Hypothalamus (tissue), 51 donors: ENCODE measurements at regions not wholly inside any gene's neighbourhood (a gene's known extent, or its start where the extent isn't known, plus 50 kb on each side); places are given as distances from the start of the nearest gene placed in this dataset.

Experiments
- DNase-seq, 51 donors: peaks; one replicate each; lab custom pipeline; 2025; lab: John Stamatoyannopoulos, UW

GRCh38 chr12:88802096-88802706 lies 221.9 kb upstream of the KITLG start:
- DNase-seq: no peak

GRCh38 chr12:88801227-88802095 lies 221.2 kb upstream of the KITLG start:
- DNase-seq: no peak

GRCh38 chr12:88793096-88793495 lies 212.8 kb upstream of the KITLG start:
- no peak for DNase-seq

GRCh38 chr12:88790231-88790630 lies 210.0 kb upstream of the KITLG start:
- DNase-seq: no peak

- no peak for DNase-seq
Measured at GRCh38 chr12:88784166-88784565, 203.9 kb upstream of the KITLG start.

- DNase-seq: no peak
Measured at GRCh38 chr12:88782351-88782750, 202.1 kb upstream of the KITLG start.

GRCh38 chr12:88781909-88782308 lies 201.6 kb upstream of the KITLG start:
- DNase-seq: no peak

- no peak for DNase-seq
Measured at GRCh38 chr12:88778064-88778463, 197.8 kb upstream of the KITLG start.

- DNase-seq: no peak
Measured at GRCh38 chr12:88775742-88776151, 195.5 kb upstream of the KITLG start.

- no peak for DNase-seq
Measured at GRCh38 chr12:88767699-88768098, 187.4 kb upstream of the KITLG start.

- no peak for DNase-seq
Measured at GRCh38 chr12:88764781-88765480, 184.7 kb upstream of the KITLG start.

GRCh38 chr12:88763536-88764100 lies 183.3 kb upstream of the KITLG start:
- DNase-seq: no peak

- DNase-seq: no peak
Measured at GRCh38 chr12:88758176-88758575, 177.9 kb upstream of the KITLG start.

- DNase-seq: no peak
Measured at GRCh38 chr12:88756917-88757316, 176.6 kb upstream of the KITLG start.

- no peak for DNase-seq
Measured at GRCh38 chr12:88756153-88756552, 175.9 kb upstream of the KITLG start.

- no peak for DNase-seq
Measured at GRCh38 chr12:88753707-88754106, 173.4 kb upstream of the KITLG start.

- DNase-seq: no peak
Measured at GRCh38 chr12:88753066-88753465, 172.8 kb upstream of the KITLG start.

GRCh38 chr12:88752183-88752582 lies 171.9 kb upstream of the KITLG start:
- DNase-seq: no peak

GRCh38 chr12:88750867-88751543 lies 170.7 kb upstream of the KITLG start:
- DNase-seq: no peak

- no peak for DNase-seq
Measured at GRCh38 chr12:88746386-88746785, 166.1 kb upstream of the KITLG start.
